HG03442 (cell line): ENCODE measurements at regions not wholly inside any gene's neighbourhood (a gene's known extent, or its start where the extent isn't known, plus 50 kb on each side); places are given as distances from the start of the nearest gene placed in this dataset.

ENCODE experiments used
- ATAC-seq: cut with Tn5 transposase; IDR thresholded peaks from one replicate; pipeline ENCODE4 v1.9.1; 2021; ENCODE audit warnings: mild to moderate bottlenecking, moderate library complexity; ENCODE audit not compliant: unreplicated experiment

GRCh38 chr12:124448241-124448954 is 119.0 kb downstream of the NCOR2 start:
- ATAC-seq = no peak

- no peak for ATAC-seq
These were observed 121.0 kb downstream of the NCOR2 start for GRCh38 chr12:124446364-124446763.

DNA sequence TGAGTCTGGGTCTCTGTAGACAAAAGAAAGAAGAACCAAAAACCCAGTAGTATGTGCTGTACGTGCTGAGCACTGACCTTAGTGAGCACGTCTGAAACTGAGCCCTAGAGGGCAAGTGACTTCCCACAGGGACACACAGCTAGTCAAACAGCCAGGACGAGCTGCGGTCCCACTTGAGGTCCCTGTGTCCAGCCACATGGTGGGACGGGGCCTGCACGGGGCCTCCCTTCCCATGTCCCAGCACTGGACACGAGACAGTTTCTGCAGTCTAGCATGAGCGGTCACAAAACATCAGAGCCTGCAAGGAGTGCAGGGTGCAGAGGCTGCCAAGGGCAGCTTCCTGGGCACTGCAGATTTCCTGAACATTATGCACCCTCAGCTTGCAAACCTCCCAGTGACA is 121.6 kb downstream of the NCOR2 start:
- ATAC-seq = no peak

DNA sequence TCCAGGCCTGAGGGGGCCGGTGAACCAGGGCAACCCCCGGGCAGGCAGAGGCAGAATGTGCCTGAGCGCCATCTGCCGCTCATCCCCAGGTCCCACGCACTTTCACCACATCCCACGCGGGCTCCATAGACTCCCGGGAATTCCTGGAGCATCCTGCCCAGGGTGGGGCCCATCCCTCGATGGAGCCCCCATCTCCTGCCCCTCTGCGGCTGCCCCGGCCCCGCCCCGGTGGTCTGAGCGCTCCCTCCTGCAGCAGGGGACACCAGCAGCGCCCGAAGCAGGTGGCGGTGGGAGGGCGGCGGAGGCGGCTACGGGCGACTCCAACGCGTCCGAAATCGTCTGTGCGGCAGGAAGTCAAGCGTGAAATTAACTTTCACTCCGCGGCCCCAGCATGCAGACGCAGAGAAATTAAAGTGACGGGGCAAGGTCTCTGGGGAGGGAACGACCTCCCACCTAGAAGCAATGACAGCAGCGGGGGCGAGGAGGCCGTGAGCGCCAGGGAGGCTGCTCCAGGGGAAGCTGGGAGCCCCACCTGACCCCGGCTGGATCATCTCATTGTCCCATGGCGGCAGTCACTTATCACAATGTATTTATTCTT is 122.2 kb downstream of the NCOR2 start:
- ATAC-seq = no peak

DNA sequence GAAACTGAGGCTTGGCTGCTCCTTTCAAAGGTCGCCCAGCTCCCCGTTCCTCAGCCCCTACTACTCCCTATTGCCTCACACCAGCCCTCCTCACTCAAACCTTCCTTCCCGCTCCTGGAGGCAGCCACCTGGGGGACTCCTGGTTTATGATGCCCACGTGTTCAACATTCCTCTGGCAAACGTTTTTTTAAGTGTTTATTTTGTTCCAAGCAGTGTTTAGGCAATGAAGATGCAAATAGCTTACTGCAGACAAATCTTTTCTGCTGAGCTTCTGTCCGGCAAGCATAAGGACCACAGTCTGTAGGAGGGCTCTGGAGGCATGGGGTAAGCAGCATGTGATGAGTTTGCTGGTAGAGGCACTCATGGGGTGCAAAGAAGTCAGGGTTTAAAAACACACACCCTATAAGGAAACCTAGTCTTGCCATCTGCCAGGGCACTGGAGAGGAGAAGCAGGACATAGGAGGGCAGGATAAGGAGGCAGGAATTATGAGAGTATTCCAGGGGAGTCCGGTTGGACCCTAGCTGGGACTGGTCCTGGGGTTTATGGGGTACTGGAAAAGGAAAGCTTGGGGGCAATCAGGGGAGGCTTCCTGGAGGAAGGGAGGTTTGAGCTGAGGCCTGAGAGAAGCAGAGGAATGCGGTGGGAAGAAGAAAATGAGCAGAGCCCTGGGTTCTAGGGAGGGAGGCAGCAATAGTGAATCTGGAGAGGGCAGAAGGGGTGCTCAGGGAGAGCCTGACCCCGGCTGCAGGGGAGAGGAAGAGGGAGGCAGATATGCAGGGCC is 123.3 kb downstream of the NCOR2 start:
- no peak for ATAC-seq

- ATAC-seq = no peak
These were observed 124.5 kb downstream of the NCOR2 start for GRCh38 chr12:124442772-124443445.

DNA sequence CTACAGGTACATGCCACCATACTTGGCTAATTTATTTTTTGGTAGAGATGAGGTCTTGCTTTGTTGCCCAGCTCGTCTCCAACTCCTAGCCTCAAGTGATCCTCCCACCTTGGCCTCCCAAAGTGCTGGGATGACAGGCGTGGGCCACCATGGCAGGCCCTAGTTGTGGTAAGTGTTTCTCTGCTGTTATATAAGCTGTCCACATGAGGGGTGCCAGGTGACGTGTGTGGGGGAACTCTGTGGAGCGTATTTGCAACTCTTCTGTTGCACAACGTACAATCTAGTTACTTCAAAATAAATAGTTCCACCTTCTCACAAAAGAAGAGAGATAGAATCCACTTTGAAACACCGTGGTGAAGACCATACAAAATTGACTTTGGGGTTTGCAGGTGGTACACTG is 125.1 kb downstream of the NCOR2 start:
- no peak for ATAC-seq

DNA sequence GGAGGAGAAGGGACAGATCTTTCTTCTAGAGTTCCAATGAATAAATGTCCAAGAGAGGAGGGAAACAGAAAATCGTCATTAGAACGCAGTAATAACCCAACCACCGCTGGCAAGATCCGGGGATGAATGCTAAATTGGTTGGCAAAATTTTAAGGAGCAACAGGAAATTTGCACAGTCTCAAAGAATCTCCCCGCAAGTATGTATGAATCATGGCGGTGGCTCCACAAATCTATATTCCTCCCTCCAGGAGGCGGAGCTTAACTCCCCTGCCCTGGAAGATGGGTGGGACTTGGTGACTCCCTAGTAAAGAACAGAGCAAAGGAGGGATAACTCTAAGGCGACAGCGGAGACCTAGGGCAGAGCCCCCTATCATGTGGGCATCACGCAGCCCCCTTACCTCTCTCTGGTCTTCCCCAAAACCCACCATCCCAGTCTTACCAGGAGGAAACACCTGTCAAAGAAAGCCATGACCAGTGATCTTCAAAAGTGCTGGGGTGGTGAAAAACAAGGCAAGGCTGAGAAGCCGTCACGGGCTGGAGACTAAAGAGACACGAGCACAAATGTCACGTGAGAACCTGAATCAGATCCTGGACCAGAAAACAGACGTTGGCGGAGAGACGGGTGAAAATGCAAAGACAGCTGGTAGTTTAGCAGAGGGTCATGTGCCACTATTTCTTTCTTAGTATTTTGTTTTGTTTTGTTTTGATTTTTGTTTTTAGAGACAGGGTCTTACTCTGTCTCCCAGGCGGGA is 125.8 kb downstream of the NCOR2 start:
- ATAC-seq = no peak

DNA sequence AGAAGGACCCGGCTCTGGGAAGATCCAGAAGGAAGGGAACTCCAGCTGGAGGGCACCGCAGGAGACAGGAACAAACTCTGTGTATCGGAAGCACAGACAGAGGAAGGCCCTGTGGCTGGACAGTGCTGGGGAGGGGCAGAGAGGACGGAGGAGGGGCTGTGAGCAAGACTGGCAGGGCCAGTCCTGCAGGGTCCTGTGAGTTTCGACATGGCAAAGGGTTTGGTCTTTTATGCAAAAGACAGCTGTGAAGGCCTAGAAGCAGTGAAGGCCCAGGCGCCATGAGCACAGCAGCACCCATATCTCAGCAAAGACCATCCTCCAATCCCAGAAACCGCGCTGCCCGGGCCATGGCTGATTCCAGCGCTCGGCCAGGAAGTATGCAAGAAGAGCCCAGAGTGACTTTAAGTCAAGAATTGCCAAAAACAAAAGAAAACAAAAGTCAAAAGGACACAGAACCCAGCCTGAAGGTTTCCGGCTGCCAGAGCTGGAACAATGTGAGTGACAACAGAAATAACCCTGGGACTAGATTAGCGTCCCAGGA is 126.5 kb downstream of the NCOR2 start:
- no peak for ATAC-seq

DNA sequence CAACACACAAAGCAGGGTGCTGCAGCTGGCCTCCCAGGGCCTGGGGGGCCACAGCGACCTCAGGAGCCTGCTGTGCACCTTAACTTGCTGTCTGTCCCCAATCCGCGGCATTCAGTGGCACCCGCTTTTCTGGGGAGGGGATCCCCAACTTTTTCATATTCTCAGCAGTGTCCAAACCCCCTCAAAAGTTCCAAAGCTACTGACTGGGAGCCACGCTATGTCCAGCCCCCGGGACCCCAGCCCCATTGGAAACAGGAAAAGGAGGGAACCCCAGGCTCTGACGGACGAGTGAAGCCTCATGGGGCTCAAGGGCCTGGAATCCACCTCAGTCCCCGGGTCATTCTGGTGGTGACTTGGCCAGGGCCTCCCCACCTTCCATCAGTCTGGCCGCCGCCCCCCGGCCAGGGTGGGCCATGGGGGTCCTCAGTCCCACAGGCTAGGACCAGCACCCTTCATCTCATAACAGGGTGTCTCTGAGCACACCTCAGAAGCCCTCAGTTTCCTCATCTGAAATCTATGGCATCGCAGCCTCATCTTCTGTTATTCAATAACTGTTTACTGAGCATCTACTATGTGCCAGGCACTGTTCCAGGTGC is 127.3 kb downstream of the NCOR2 start:
- no peak for ATAC-seq

DNA sequence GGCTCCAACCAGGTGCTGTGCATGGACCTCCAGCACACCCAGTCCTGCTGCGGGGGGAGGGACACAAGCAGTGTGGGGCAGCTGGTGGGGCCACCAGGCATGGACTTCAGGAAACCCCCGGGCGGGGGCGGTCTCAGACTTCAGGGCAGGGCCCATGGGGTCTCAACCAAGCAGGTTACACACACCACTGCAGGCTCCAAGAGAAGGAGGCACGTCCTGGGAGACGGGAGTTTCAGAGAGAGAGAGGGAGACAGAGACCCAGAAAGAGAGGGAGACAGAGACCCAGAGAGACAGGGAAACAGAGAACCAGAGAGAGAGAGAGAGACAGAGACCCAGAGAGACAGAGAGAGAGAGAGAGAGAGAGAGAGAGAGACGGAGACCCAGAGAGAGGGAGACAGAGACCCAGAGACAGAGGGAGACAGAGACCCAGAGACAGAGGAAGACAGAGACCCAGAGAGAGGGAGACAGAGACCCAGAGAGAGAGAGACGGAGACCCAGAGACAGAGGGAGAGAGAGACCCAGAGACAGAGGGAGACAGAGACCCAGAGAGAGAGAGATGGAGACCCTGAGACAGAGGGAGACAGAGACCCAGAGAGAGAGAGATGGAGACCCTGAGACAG is 128.9 kb downstream of the NCOR2 start:
- no peak for ATAC-seq

DNA sequence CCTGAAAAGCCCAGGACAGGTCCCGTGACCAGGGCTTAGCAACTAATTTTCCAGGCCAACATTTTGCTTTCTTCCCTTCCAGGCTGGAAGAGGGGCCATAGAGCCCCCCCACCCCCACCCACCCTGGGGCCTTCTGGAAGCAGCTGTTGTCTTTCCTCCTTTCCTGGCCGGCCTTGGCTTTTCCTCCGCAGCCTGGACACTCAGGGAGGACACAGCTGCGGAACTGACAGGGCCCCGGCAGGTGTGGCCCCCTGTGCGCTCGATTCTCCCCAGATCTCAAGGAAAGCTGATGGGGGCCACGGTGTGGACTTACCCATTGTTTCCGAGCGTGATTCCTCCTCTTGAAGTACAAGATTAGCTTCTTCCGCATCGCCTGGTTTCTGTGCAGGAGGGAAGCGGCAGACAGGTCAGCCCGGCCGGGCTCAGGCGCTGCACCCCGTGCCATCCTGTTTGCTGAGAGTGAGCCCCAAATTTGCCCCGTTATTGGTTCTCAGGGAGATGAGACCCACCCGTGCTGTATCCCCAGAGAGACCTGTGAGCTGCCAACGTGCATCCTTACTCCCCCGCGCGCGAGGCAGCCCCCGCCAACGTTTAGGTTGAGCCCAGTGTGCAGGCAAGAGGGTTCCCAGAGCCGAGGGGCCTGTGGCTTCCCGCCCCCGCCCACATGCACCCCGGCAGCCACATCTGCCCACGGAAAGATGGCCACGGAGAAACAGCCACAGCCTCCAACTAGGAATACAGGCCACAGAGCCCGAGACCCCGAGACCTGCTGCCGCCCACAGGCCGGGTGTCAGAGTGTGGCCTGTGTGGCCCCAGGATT is 129.6 kb downstream of the NCOR2 start:
- no peak for ATAC-seq

DNA sequence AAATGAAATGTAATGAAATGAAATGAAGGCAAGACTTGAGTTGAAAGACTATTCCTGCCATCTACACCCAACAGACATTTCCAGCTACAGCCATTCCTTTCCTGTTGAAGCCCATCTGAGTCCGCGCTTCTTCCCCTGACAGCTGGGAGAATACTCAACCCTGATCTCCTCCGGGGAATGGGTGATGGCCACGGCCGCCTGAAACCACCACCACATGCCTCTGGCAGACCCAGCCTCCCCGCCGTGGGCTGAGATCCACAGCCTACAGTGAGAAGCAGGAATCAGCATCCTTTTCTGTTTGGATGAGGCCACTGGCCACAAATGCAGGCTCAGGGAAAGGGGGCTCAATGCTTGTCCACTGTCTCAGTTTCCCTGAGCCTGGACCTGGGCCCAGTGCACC is 130.3 kb downstream of the NCOR2 start:
- ATAC-seq = no peak

DNA sequence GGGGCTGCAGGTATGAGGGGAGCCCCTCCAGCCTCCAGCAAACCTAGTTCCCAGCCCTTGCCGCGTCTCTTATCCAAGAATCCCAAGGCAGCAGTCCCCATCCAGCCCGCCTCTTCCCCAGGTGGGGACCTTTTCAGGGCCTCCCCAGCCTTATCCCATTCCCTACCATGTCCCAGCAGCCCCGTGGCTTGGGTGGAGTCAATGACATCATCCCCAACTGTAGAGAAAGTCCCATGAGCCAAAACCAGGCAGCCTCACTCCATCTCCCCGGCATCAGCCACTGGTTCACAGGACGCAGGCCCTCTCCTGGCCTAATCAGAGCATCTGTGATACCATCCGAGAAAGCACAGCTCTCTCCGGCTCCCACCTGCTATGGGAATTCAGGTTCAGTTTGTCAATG is 131.0 kb downstream of the NCOR2 start:
- no peak for ATAC-seq

GRCh38 chr12:124435806-124436345 is 131.5 kb downstream of the NCOR2 start:
- ATAC-seq = no peak

GRCh38 chr12:124434951-124435805 is 132.2 kb downstream of the NCOR2 start:
- no peak for ATAC-seq

- ATAC-seq = no peak
These were observed 133.1 kb downstream of the NCOR2 start for GRCh38 chr12:124434354-124434753.

DNA sequence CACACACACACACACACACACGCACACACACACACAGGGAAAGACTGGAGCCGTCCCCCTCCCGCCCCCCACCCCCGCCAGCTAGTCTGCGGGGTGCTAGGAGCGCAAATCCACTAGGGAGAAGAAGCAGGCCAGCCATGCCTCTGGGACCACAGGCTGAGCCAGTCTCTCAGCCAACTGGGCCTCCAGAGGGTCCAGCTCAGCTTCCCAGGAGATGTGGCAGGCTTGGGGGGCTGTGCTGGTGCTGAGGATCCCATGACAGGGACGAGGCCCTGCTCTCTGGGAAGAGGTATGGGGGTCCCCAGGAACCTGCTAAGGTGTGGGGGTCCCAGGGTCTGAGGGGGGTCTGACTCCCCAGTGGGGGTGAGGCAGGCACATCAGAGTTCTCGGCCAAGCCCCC is 133.5 kb downstream of the NCOR2 start:
- no peak for ATAC-seq
